Chondrocyte (in vitro differentiated cells): ENCODE measurements at regions not wholly inside any gene's neighbourhood (a gene's known extent, or its start where the extent isn't known, plus 50 kb on each side); places are given as distances from the start of the nearest gene placed in this dataset.

ENCODE experiments used
- DNase-seq: peaks from one replicate; pipeline ENCODE4 v3.0.0; 2021; ENCODE audit warnings: mixed read lengths, low spot score
- H3K27ac Mint-ChIP-seq: one replicate; pipeline ENCODE4 v1.8.0; 2021; ENCODE audit warnings: mild to moderate bottlenecking, moderate library complexity, mixed read lengths; ENCODE audit not compliant: unreplicated experiment
- H3K27me3 Mint-ChIP-seq: 2 replicates; pipeline ENCODE4 v1.8.0; 2021; ENCODE audit warnings: low read depth, mixed read lengths
- H3K36me3 Mint-ChIP-seq: 2 replicates; pipeline ENCODE4 v1.8.0; 2021; ENCODE audit warnings: low read depth, mixed read lengths
- H3K4me1 Mint-ChIP-seq: 2 replicates; pipeline ENCODE4 v1.8.0; 2021; ENCODE audit warnings: low read depth, mild to moderate bottlenecking, mixed read lengths
- H3K4me3 Mint-ChIP-seq: one replicate; pipeline ENCODE4 v1.8.0; 2021; ENCODE audit warnings: mild to moderate bottlenecking, moderate library complexity, mixed read lengths; ENCODE audit not compliant: unreplicated experiment
- H3K9me3 Mint-ChIP-seq: 2 replicates; pipeline ENCODE4 v1.8.0; 2021; ENCODE audit warnings: low read depth, mixed read lengths
- CTCF ChIP-seq: fragments of 200-600 bp; sonication (generic); IDR thresholded peaks from 2 replicates; pipeline ENCODE4 v1.5.0; 2021; ENCODE audit warnings: antibody characterized with exemption, mild to moderate bottlenecking, moderate library complexity

GRCh38 chr6:14999106-14999505 lies 246.8 kb upstream of the JARID2 start:
- DNase-seq: no peak
- Mint-ChIP-seq H3K36me3 (no peaks in the 10 kb centered on the region), H3K27ac (no peak overlapping the region), H3K4me1 (no peaks in the 10 kb centered on the region), H3K4me3 (no peak overlapping the region), H3K9me3 (no peaks in the 10 kb centered on the region), H3K27me3 (peaks cover 1% of the 10 kb centered on the region)
- no peak for TF ChIP-seq CTCF

- Mint-ChIP-seq H3K4me1 (no peaks in the 10 kb centered on the region), H3K27ac (no peak overlapping the region), H3K9me3 (no peaks in the 10 kb centered on the region), H3K36me3 (no peaks in the 10 kb centered on the region), H3K27me3 (peaks cover 1% of the 10 kb centered on the region), H3K4me3 (no peak overlapping the region)
- no peak for TF ChIP-seq CTCF
- no peak for DNase-seq
These were observed 244.5 kb upstream of the JARID2 start for GRCh38 chr6:15001326-15001910.

GRCh38 chr6:15008269-15008668 lies 237.6 kb upstream of the JARID2 start:
- Mint-ChIP-seq H3K4me1 (no peaks in the 10 kb centered on the region), H3K36me3 (peaks cover 2% of the 10 kb centered on the region), H3K27me3 (peaks cover 4% of the 10 kb centered on the region), H3K9me3 (no peaks in the 10 kb centered on the region), H3K4me3 (no peak overlapping the region), H3K27ac (no peak overlapping the region)
- no peak for DNase-seq
- TF ChIP-seq CTCF: no peak

GRCh38 chr6:15014958-15015357 lies 230.9 kb upstream of the JARID2 start:
- no peak for TF ChIP-seq CTCF
- DNase-seq: no peak
- peaks cover 4% of the 10 kb centered on the region for H3K4me1 Mint-ChIP-seq
- no peak overlapping the region for H3K27ac Mint-ChIP-seq
- no peaks in the 10 kb centered on the region for H3K36me3 Mint-ChIP-seq
- H3K4me3 Mint-ChIP-seq: no peak overlapping the region
- no peaks in the 10 kb centered on the region for H3K9me3 Mint-ChIP-seq
- H3K27me3 Mint-ChIP-seq: peaks cover 28% of the 10 kb centered on the region

- no peak overlapping the region for H3K4me3 Mint-ChIP-seq
- H3K4me1 Mint-ChIP-seq: peaks cover 11% of the 10 kb centered on the region
- no peak overlapping the region for H3K27ac Mint-ChIP-seq
- H3K9me3 Mint-ChIP-seq: no peaks in the 10 kb centered on the region
- TF ChIP-seq CTCF: no peak
- no peak for DNase-seq
- H3K36me3 Mint-ChIP-seq: no peaks in the 10 kb centered on the region
- peaks cover 26% of the 10 kb centered on the region for H3K27me3 Mint-ChIP-seq
These were observed 229.1 kb upstream of the JARID2 start for GRCh38 chr6:15016813-15017212.
